ENCODE measurements at regions not wholly inside any gene's neighbourhood (a gene's known extent, or its start where the extent isn't known, plus 50 kb on each side); places are given as distances from the start of the nearest gene placed in this dataset.

- Histone ChIP-seq H3K79me2 (ENCODE audit: insufficient read depth, low read length) (no peaks in the 10 kb centered on the region), H3K27me3 (ENCODE audit: insufficient read depth, low read length) (no peaks in the 10 kb centered on the region), H3K4me3 (ENCODE audit: insufficient read depth, low read depth, low read length) (no peak overlapping the region), H3K4me2 (ENCODE audit: low read length) (no peak overlapping the region), H4K20me1 (ENCODE audit: insufficient read depth, low read length) (no peaks in the 10 kb centered on the region), H3K9me3 (ENCODE audit: insufficient read depth, low read depth, low read length) (no peaks in the 10 kb centered on the region), H3K27ac (ENCODE audit: low read depth, low read length) (no peak overlapping the region), H3K9ac (ENCODE audit: low read length) (no peak overlapping the region), H3K36me3 (ENCODE audit: insufficient read depth, low read length) (no peaks in the 10 kb centered on the region), H3K4me1 (ENCODE audit: insufficient read depth, low read length) (no peaks in the 10 kb centered on the region), H2AFZ (ENCODE audit: low read depth, low read length) (peak overlapping the region; percentile 59)
- Mint-ChIP-seq H3K27me3 (ENCODE audit: low read depth, unreplicated experiment) (no peaks in the 10 kb centered on the region), H3K36me3 (ENCODE audit: low read depth, unreplicated experiment) (no peaks in the 10 kb centered on the region), H3K4me3 (ENCODE audit: unreplicated experiment) (no peak overlapping the region), H3K9me3 (ENCODE audit: unreplicated experiment) (no peaks in the 10 kb centered on the region), H3K27ac (ENCODE audit: unreplicated experiment) (no peak overlapping the region), H3K4me1 (ENCODE audit: low read depth, unreplicated experiment) (peaks cover 5% of the 10 kb centered on the region)
- TF ChIP-seq CTCF (IDR thresholded peaks at IDR 0.05; ENCODE audit: insufficient read depth, low read depth, low read length) (no peak), EZH2 (IDR thresholded peaks at IDR 0.05; ENCODE audit: insufficient read depth, low read length) (no peak)
- no peak for FAIRE-seq
- DNase-seq (ENCODE audit: low read depth): peak; percentile 35
These were observed 193.6 kb upstream of the NUDT4 start for GRCh38 chr12:93183940-93184671.

- Histone ChIP-seq H4K20me1 (ENCODE audit: insufficient read depth, low read length) (no peaks in the 10 kb centered on the region), H3K4me1 (ENCODE audit: insufficient read depth, low read length) (no peaks in the 10 kb centered on the region), H2AFZ (ENCODE audit: low read depth, low read length) (peak overlapping the region; percentile 59), H3K4me2 (ENCODE audit: low read length) (no peak overlapping the region), H3K9ac (ENCODE audit: low read length) (no peak overlapping the region), H3K27me3 (ENCODE audit: insufficient read depth, low read length) (no peaks in the 10 kb centered on the region), H3K27ac (ENCODE audit: low read depth, low read length) (no peak overlapping the region), H3K9me3 (ENCODE audit: insufficient read depth, low read depth, low read length) (no peaks in the 10 kb centered on the region), H3K36me3 (ENCODE audit: insufficient read depth, low read length) (no peaks in the 10 kb centered on the region), H3K79me2 (ENCODE audit: insufficient read depth, low read length) (no peaks in the 10 kb centered on the region), H3K4me3 (ENCODE audit: insufficient read depth, low read depth, low read length) (no peak overlapping the region)
- H3K27me3 Mint-ChIP-seq (ENCODE audit: low read depth, unreplicated experiment): no peaks in the 10 kb centered on the region
- H3K36me3 Mint-ChIP-seq (ENCODE audit: low read depth, unreplicated experiment): no peaks in the 10 kb centered on the region
- no peaks in the 10 kb centered on the region for H3K9me3 Mint-ChIP-seq (ENCODE audit: unreplicated experiment)
- TF ChIP-seq EZH2 (IDR thresholded peaks at IDR 0.05; ENCODE audit: insufficient read depth, low read length) (no peak), CTCF (IDR thresholded peaks at IDR 0.05; ENCODE audit: insufficient read depth, low read depth, low read length) (no peak)
- no peak overlapping the region for H3K4me3 Mint-ChIP-seq (ENCODE audit: unreplicated experiment)
- H3K27ac Mint-ChIP-seq (ENCODE audit: unreplicated experiment): no peak overlapping the region
- FAIRE-seq (no peak), DNase-seq (ENCODE audit: low read depth) (no peak)
- H3K4me1 Mint-ChIP-seq (ENCODE audit: low read depth, unreplicated experiment): peaks cover 5% of the 10 kb centered on the region
These were observed 192.9 kb upstream of the NUDT4 start for GRCh38 chr12:93184672-93185368.

GRCh38 chr12:93185369-93185741, 192.4 kb upstream of the NUDT4 start:
- H3K9me3 ChIP-seq (ENCODE audit: insufficient read depth, low read depth, low read length): no peaks in the 10 kb centered on the region
- TF ChIP-seq EZH2 (IDR thresholded peaks at IDR 0.05; ENCODE audit: insufficient read depth, low read length) (no peak), CTCF (IDR thresholded peaks at IDR 0.05; ENCODE audit: insufficient read depth, low read depth, low read length) (no peak)
- no peak overlapping the region for H3K4me3 ChIP-seq (ENCODE audit: insufficient read depth, low read depth, low read length)
- H3K27ac ChIP-seq (ENCODE audit: low read depth, low read length): no peak overlapping the region
- Mint-ChIP-seq H3K36me3 (ENCODE audit: low read depth, unreplicated experiment) (no peaks in the 10 kb centered on the region), H3K4me1 (ENCODE audit: low read depth, unreplicated experiment) (peaks cover 5% of the 10 kb centered on the region), H3K27me3 (ENCODE audit: low read depth, unreplicated experiment) (no peaks in the 10 kb centered on the region), H3K9me3 (ENCODE audit: unreplicated experiment) (no peaks in the 10 kb centered on the region), H3K27ac (ENCODE audit: unreplicated experiment) (no peak overlapping the region), H3K4me3 (ENCODE audit: unreplicated experiment) (no peak overlapping the region)
- no peak overlapping the region for H2AFZ ChIP-seq (ENCODE audit: low read depth, low read length)
- H3K9ac ChIP-seq (ENCODE audit: low read length): no peak overlapping the region
- H3K36me3 ChIP-seq (ENCODE audit: insufficient read depth, low read length): no peaks in the 10 kb centered on the region
- no peaks in the 10 kb centered on the region for H3K4me1 ChIP-seq (ENCODE audit: insufficient read depth, low read length)
- DNase-seq (ENCODE audit: low read depth) (no peak), FAIRE-seq (no peak)
- H4K20me1 ChIP-seq (ENCODE audit: insufficient read depth, low read length): no peaks in the 10 kb centered on the region
- H3K4me2 ChIP-seq (ENCODE audit: low read length): no peak overlapping the region
- no peaks in the 10 kb centered on the region for H3K79me2 ChIP-seq (ENCODE audit: insufficient read depth, low read length)
- no peaks in the 10 kb centered on the region for H3K27me3 ChIP-seq (ENCODE audit: insufficient read depth, low read length)

Measured in astrocyte (in vitro differentiated cells and primary cell).